Esophagus muscularis mucosa (tissue), 4 donors: ENCODE measurements at regions not wholly inside any gene's neighbourhood (a gene's known extent, or its start where the extent isn't known, plus 50 kb on each side); places are given as distances from the start of the nearest gene placed in this dataset.

Experiments
- DNase-seq: peaks from one replicate; pipeline ENCODE4 v3.0.0-alpha.2; 2017; ENCODE audit errors: extremely low spot score
- H3K27ac ChIP-seq, 4 donors: fragments of 200-600 bp; sonication (generic); replicated peaks in 1 of 4; 1 replicate in 3 of 4; 2 replicates in 1 of 4; pipeline ENCODE4 v1.5.1; 2016 to 2019; ENCODE audit warnings: mild to moderate bottlenecking in 1 of 4
- H3K27me3 ChIP-seq, 4 donors: fragments of 200-600 bp; sonication (generic); one replicate each; pipeline versions ENCODE4 v1.5.1 to v1.6.0; 2016 to 2019
- H3K36me3 ChIP-seq, 4 donors: fragments of 200-600 bp; sonication (generic); one replicate each; pipeline ENCODE4 v1.5.1; 2016 to 2019
- H3K4me1 ChIP-seq, 4 donors: fragments of 200-600 bp; sonication (generic); one replicate each; pipeline ENCODE4 v1.5.1; 2016 to 2019
- H3K4me3 ChIP-seq, 4 donors: fragments of 200-600 bp; sonication (generic); 1 replicate in 2 of 4; 2 replicates in 2 of 4; pipeline ENCODE4 v1.5.1; 2016 to 2019; ENCODE audit warnings: mild to moderate bottlenecking in 4 of 4, moderate library complexity in 1 of 4
- H3K9me3 ChIP-seq, 4 donors: fragments of 200-600 bp; sonication (generic); 1 replicate in 3 of 4; 2 replicates in 1 of 4; pipeline ENCODE4 v1.5.1; 2016 to 2019
- EP300 ChIP-seq: sonication (generic); formaldehyde crosslinking; IDR thresholded peaks from one replicate; pipeline ENCODE4 v1.6.1; 2017; ENCODE audit warnings: antibody characterized with exemption
- POLR2A ChIP-seq: fragments of 450-650 bp; IDR thresholded peaks from one replicate; pipeline ENCODE4 v1.6.1; 2017; ENCODE audit warnings: antibody characterized with exemption, moderate library complexity, mild to moderate bottlenecking, low read depth
- POLR2AphosphoS5 ChIP-seq, 2 donors: sonication (generic); formaldehyde crosslinking; IDR thresholded peaks; one replicate each; pipeline ENCODE4 v1.6.1; 2017; ENCODE audit warnings: antibody characterized with exemption in 2 of 2
- WGBS: methylation state at CpG from one replicate; pipeline ENCODE4 v1.1.5; 2018; 5-methylcytosine and 5-hydroxymethylcytosine counted together
- intact Hi-C: fragments of 100-400 bp; cut with DNase I; formaldehyde crosslinking; loops from one replicate; pipeline ENCODE4 v1.15.1; 2023
- TF ChIP-seq, protein P1 (sequence below), 3 experiments: fragments of 200-600 bp in 2 of 3; fragments of 450-650 bp in 1 of 3; sonication (generic) in 2 of 3; IDR thresholded peaks; one replicate each; pipeline ENCODE4 v1.5.1; 2017 to 2019; ENCODE audit warnings: antibody characterized with exemption in 3 of 3, mild to moderate bottlenecking in 2 of 3, moderate library complexity in 1 of 3

DNA sequence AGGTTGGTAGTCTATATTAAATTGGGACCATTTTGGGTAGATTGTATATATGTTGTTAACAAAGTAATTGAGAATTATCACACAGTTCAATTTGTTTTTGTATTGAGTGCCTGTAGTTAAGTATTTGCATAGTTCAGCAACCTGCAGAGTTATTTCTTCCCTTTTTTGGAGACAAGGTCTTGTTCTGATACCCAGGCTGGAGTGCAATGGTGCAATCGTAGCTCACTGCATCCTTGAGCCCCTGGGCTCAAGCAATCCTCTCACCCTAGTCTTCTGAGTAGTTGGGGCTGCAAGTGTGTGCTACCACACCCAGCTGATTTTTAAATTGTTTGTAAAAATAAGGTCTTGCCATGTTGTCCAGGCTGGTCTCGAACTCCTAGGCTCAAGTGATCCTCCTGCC lies 250.5 kb downstream of the UTRN start:
- peaks cover 0 to 70% (median 31%) of the 10 kb centered on the region in 4 donors for H3K36me3 ChIP-seq
- H3K4me1 ChIP-seq = peaks cover 0 to 3% (median 0%) of the 10 kb centered on the region in 4 donors
- H3K9me3 ChIP-seq = no peaks in the 10 kb centered on the region
- no peaks in the 10 kb centered on the region for H3K27me3 ChIP-seq
- intact Hi-C loops = no loop called here
- TF ChIP-seq EP300 = no peak
- no peak for TF ChIP-seq POLR2A
- TF ChIP-seq, protein P1, sequence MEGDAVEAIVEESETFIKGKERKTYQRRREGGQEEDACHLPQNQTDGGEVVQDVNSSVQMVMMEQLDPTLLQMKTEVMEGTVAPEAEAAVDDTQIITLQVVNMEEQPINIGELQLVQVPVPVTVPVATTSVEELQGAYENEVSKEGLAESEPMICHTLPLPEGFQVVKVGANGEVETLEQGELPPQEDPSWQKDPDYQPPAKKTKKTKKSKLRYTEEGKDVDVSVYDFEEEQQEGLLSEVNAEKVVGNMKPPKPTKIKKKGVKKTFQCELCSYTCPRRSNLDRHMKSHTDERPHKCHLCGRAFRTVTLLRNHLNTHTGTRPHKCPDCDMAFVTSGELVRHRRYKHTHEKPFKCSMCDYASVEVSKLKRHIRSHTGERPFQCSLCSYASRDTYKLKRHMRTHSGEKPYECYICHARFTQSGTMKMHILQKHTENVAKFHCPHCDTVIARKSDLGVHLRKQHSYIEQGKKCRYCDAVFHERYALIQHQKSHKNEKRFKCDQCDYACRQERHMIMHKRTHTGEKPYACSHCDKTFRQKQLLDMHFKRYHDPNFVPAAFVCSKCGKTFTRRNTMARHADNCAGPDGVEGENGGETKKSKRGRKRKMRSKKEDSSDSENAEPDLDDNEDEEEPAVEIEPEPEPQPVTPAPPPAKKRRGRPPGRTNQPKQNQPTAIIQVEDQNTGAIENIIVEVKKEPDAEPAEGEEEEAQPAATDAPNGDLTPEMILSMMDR (IDR thresholded peaks at IDR 0.05) = no peak
- no peak for DNase-seq
- H3K27ac ChIP-seq = no peak overlapping the region
- 92% methylated on average over 2 of the region's 2 CpGs for WGBS
- H3K4me3 ChIP-seq = no peak overlapping the region

DNA sequence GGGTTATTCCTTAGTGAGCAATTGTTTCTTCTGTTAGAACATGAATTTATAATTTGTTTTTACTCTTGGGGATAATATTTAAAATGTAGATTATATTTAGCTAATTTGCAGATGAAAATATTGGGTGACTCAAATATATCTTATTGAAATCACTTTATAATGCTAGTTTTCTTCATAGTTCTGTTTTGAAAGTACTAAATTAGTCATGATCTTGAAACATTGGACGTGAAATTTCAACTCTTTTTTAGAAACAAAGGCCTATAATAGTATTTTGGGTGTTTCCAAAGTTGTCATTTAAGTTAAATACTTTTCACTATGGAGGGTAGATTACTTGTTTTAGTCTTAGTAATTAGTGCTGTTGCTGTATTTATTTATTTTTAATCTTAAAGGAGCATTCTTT lies 250.9 kb downstream of the UTRN start:
- H3K4me1 ChIP-seq = peaks cover 0 to 3% (median 0%) of the 10 kb centered on the region in 4 donors

DNA sequence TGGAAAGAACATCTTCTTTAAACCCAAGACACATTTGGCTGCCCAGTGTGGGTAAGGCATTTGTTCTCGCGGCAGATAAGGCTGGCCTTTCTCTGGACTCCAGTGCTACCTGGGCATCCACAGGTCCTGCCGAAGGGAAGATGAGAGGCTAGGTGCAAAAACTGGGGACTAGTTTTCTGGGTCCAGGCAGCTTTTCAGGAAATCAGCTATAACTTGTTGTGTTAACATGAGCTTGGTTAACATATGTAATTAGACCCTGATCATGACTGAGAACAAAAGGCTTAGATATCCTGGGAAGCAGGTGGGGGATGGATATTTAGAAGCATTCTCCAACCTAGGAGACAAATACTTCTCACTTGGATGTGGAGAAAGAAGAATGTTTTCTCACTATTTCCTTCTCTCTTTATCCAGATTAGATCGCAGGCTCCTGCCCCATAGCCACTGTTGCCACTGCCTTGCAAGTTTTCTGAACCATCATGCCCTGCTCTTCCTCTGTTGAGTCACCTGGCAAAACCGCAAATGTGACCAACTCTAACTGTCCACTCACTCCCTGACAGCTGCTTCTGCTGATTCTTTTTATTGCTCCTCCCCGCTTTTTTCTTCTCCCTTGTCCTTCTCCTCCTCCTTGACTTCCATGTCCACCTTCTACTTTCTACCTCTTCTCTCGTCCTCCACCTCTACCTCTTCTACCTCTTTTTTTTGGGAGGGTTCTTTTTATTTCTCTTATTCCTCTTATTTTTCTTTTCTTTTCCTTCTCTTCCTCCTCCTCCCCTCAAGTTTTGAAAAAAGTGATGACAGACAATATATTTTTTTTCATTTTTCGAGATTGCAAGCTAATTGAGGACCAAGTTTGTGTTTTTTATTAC lies 258.1 kb downstream of the UTRN start:
- DNase-seq = no peak
- no peak overlapping the region for H3K4me3 ChIP-seq
- H3K4me1 ChIP-seq = no peaks in the 10 kb centered on the region
- intact Hi-C loops = no loop called here
- no peak overlapping the region for H3K27ac ChIP-seq
- H3K36me3 ChIP-seq = peaks cover 10 to 91% (median 43%) of the 10 kb centered on the region in 4 donors
- 84% methylated on average over 8 of the region's 8 CpGs for WGBS
- TF ChIP-seq POLR2AphosphoS5 (IDR thresholded peaks at IDR 0.05) (no peak), EP300 (no peak), POLR2A (no peak)
- TF ChIP-seq, protein P1 (IDR thresholded peaks at IDR 0.05) = no peak
- H3K9me3 ChIP-seq = no peaks in the 10 kb centered on the region
- no peaks in the 10 kb centered on the region for H3K27me3 ChIP-seq

More for the DNA sequence above, 250.9 kb downstream of the UTRN start:
- Histone ChIP-seq H3K36me3 (peaks cover 0 to 74% (median 31%) of the 10 kb centered on the region in 4 donors), H3K27me3 (no peaks in the 10 kb centered on the region), H3K27ac (no peak overlapping the region), H3K4me3 (no peak overlapping the region), H3K9me3 (no peaks in the 10 kb centered on the region)
- TF ChIP-seq POLR2A = no peak
- no peak for DNase-seq
- intact Hi-C loops = no loop called here
- WGBS = 74% methylated on average over 1 of the region's 1 CpG

GRCh38 chr6:144544266-144544830 lies 259.2 kb downstream of the UTRN start:
- no peak for DNase-seq
- no peaks in the 10 kb centered on the region for H3K9me3 ChIP-seq
- H3K27ac ChIP-seq = no peak overlapping the region
- no peak overlapping the region for H3K4me3 ChIP-seq
- H3K4me1 ChIP-seq = peaks cover 0 to 6% (median 0%) of the 10 kb centered on the region in 4 donors
- TF ChIP-seq, protein P1 (IDR thresholded peaks at IDR 0.05) = no peak
- TF ChIP-seq POLR2A = no peak
- intact Hi-C loops = no loop called here
- no peaks in the 10 kb centered on the region for H3K27me3 ChIP-seq
- peaks cover 10 to 91% (median 43%) of the 10 kb centered on the region in 4 donors for H3K36me3 ChIP-seq
- WGBS = 93% methylated on average over 7 of the region's 7 CpGs

- H3K27ac ChIP-seq = no peak overlapping the region
- 54% methylated on average over 2 of the region's 2 CpGs for WGBS
- intact Hi-C loops = no loop called here
- no peaks in the 10 kb centered on the region for H3K9me3 ChIP-seq
- peaks cover 10 to 91% (median 47%) of the 10 kb centered on the region in 4 donors for H3K36me3 ChIP-seq
- no peak for DNase-seq
- no peak overlapping the region for H3K4me3 ChIP-seq
- H3K4me1 ChIP-seq = peaks cover 0 to 6% (median 0%) of the 10 kb centered on the region in 4 donors
- no peak for TF ChIP-seq EP300
- no peak for TF ChIP-seq POLR2A
- TF ChIP-seq, protein P1 (IDR thresholded peaks at IDR 0.05) = no peak
- no peak for TF ChIP-seq POLR2AphosphoS5 (IDR thresholded peaks at IDR 0.05)
- no peaks in the 10 kb centered on the region for H3K27me3 ChIP-seq
These were observed 261.7 kb downstream of the UTRN start for GRCh38 chr6:144546807-144547206.
